ENCODE measurements at regions not wholly inside any gene's neighbourhood (a gene's known extent, or its start where the extent isn't known, plus 50 kb on each side); places are given as distances from the start of the nearest gene placed in this dataset.
"Not testable (repeated sequence)": the region's sequence is repeated elsewhere in the genome, so short reads cannot be mapped to it uniquely, and the experiment has no call there.

DNA sequence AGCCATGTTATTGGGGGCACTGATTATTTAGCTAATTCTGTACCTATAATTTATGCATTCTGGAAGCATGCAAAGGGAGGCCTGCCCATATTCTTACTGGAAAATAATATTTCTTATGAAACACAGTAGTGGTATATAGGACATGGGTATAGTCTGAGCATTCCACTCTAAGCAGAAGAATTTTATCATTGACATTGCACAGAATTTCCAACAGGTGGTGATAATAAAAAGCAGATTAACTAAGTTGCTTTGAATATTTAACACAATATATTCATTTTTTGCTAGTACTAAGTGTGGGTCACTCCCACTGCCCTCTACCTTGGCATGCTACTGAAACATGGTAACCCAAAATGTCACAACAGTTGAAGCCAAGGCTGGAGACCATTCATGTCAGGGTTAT is 728.8 kb upstream of the FAT3 start:
- no peak for TF ChIP-seq GABPA (IDR thresholded peaks at IDR 0.05; ENCODE audit: low read depth)
- no peak for TF ChIP-seq POLR2AphosphoS5 (IDR thresholded peaks at IDR 0.05; ENCODE audit: low read depth)
- no peak for TF ChIP-seq SPI1 (IDR thresholded peaks at IDR 0.05; ENCODE audit: borderline replicate concordance, low read depth)
- no peak for TF ChIP-seq CTCF (IDR thresholded peaks at IDR 0.05; ENCODE audit: insufficient read depth, low read length)
- TF ChIP-seq, protein P1, sequence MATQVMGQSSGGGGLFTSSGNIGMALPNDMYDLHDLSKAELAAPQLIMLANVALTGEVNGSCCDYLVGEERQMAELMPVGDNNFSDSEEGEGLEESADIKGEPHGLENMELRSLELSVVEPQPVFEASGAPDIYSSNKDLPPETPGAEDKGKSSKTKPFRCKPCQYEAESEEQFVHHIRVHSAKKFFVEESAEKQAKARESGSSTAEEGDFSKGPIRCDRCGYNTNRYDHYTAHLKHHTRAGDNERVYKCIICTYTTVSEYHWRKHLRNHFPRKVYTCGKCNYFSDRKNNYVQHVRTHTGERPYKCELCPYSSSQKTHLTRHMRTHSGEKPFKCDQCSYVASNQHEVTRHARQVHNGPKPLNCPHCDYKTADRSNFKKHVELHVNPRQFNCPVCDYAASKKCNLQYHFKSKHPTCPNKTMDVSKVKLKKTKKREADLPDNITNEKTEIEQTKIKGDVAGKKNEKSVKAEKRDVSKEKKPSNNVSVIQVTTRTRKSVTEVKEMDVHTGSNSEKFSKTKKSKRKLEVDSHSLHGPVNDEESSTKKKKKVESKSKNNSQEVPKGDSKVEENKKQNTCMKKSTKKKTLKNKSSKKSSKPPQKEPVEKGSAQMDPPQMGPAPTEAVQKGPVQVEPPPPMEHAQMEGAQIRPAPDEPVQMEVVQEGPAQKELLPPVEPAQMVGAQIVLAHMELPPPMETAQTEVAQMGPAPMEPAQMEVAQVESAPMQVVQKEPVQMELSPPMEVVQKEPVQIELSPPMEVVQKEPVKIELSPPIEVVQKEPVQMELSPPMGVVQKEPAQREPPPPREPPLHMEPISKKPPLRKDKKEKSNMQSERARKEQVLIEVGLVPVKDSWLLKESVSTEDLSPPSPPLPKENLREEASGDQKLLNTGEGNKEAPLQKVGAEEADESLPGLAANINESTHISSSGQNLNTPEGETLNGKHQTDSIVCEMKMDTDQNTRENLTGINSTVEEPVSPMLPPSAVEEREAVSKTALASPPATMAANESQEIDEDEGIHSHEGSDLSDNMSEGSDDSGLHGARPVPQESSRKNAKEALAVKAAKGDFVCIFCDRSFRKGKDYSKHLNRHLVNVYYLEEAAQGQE (IDR thresholded peaks at IDR 0.05; ENCODE audit: insufficient replicate concordance, low read depth), result no peak
- no peak overlapping the region for H3K27ac ChIP-seq (replicated peaks)

DNA sequence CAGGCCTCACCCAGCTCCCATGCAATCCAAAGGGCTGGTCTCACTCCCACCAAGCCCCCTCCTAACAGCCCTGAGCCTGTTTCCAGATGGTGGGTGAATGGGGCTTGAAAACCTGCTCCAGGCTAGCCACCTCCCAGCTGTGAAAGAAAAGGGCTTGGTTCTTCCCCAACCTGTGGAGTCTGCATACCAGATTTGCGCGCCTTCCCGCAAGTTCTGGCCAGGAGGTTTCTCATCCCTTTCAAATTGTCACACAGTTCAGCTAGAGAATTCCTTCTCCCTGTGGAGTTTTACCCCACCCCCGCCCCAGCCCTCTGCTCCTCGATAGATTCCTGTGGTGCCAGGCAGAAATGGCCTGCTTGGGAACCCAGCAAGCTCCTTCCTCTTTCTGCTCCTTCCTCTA is 734.6 kb upstream of the FAT3 start:
- Histone ChIP-seq H3K27ac (replicated peaks) (no peak overlapping the region), H3K27me3 (ENCODE audit: insufficient read depth, poor library complexity, severe bottlenecking) (no peaks in the 10 kb centered on the region), H3K4me3 (replicated peaks; ENCODE audit: insufficient read depth, low read length) (no peak overlapping the region)
- no peak for DNase-seq (ENCODE audit: low read depth in 1 of 2, low spot score in 1 of 2)
- TF ChIP-seq POLR2AphosphoS5 (IDR thresholded peaks at IDR 0.05; ENCODE audit: low read depth), result no peak
- TF ChIP-seq, protein P1 (IDR thresholded peaks at IDR 0.05; ENCODE audit: insufficient replicate concordance, low read depth), result no peak
- TF ChIP-seq GABPA (IDR thresholded peaks at IDR 0.05; ENCODE audit: low read depth), result no peak
- no peak for TF ChIP-seq SPI1 (IDR thresholded peaks at IDR 0.05; ENCODE audit: borderline replicate concordance, low read depth)
- no peak for TF ChIP-seq CTCF (IDR thresholded peaks at IDR 0.05; ENCODE audit: insufficient read depth, low read length)

More for the DNA sequence above, 728.8 kb upstream of the FAT3 start:
- no peak for DNase-seq (ENCODE audit: low read depth in 1 of 2, low spot score in 1 of 2)
- H3K4me3 ChIP-seq (replicated peaks; ENCODE audit: insufficient read depth, low read length), result no peak overlapping the region
- no peaks in the 10 kb centered on the region for H3K27me3 ChIP-seq (ENCODE audit: insufficient read depth, poor library complexity, severe bottlenecking)

DNA sequence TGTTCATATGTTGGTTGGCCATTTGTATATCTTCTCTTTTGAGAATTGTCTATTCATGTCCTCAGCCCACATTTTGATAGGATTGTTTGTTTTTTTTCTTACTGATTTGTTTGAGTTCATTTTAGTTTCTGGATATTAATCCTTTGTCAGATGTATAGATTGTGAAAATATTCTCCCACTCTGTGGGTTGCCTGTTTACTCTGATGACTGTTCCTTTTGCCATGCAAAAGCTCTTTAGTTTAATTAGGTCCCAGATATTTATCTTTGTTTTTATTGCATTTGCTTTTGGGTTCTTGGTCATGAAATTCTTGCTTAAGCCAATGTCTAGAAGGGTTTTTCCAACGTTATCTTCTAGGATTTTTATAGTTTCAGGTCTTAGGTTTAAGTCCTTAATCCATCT is 740.7 kb upstream of the FAT3 start:
- not testable (repeated sequence) for H3K4me3 ChIP-seq (replicated peaks; ENCODE audit: insufficient read depth, low read length); DNase-seq (ENCODE audit: low read depth in 1 of 2, low spot score in 1 of 2); H3K27me3 ChIP-seq (ENCODE audit: insufficient read depth, poor library complexity, severe bottlenecking); H3K27ac ChIP-seq (replicated peaks)

DNA sequence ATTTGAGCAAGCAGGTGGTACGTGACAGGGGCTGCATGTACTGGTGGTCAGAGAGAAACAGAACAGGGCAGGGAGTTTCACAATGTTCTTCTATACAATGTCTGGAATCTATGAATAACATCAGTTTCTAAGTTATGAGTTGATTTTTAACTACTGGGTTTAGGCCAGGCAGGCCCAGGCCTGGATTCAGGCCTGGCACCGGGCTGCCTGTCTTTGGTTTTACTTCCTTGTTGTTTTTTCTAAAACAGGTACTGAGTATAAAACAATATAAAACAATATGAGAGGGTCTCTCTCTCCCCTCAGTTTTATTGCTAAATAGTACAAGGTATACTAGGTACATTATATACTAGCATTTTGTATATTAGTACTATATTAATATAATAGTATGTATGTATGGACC is 742.7 kb upstream of the FAT3 start:
- H3K4me3 ChIP-seq (replicated peaks; ENCODE audit: insufficient read depth, low read length); H3K27ac ChIP-seq (replicated peaks); DNase-seq (ENCODE audit: low read depth in 1 of 2, low spot score in 1 of 2); H3K27me3 ChIP-seq (ENCODE audit: insufficient read depth, poor library complexity, severe bottlenecking): not testable (repeated sequence)

- TF ChIP-seq CTCF (IDR thresholded peaks at IDR 0.05; ENCODE audit: insufficient read depth, low read length) (no peak), GABPA (IDR thresholded peaks at IDR 0.05; ENCODE audit: low read depth) (no peak), SPI1 (IDR thresholded peaks at IDR 0.05; ENCODE audit: borderline replicate concordance, low read depth) (no peak), POLR2AphosphoS5 (IDR thresholded peaks at IDR 0.05; ENCODE audit: low read depth) (no peak)
- TF ChIP-seq, protein P1 (IDR thresholded peaks at IDR 0.05; ENCODE audit: insufficient replicate concordance, low read depth), result no peak
- no peak for DNase-seq (ENCODE audit: low read depth in 1 of 2, low spot score in 1 of 2)
- H3K4me3 ChIP-seq (replicated peaks; ENCODE audit: insufficient read depth, low read length), result no peak overlapping the region
Measured at GRCh38 chr11:91470656-91471055, 754.0 kb upstream of the FAT3 start.

More at GRCh38 chr11:91470656-91471055, 754.0 kb upstream of the FAT3 start:
- Histone ChIP-seq H3K27ac (replicated peaks) (no peak overlapping the region), H3K27me3 (ENCODE audit: insufficient read depth, poor library complexity, severe bottlenecking) (no peaks in the 10 kb centered on the region)
